Loucy (cell line): ENCODE measurements at regions not wholly inside any gene's neighbourhood (a gene's known extent, or its start where the extent isn't known, plus 50 kb on each side); places are given as distances from the start of the nearest gene placed in this dataset.

Experiments used
- H2AFZ ChIP-seq: fragments of 200-600 bp; sonication (generic); 2 replicates; pipeline ENCODE4 v1.6.0; 2016; ENCODE audit warnings: antibody characterized with exemption, mild to moderate bottlenecking, low read length, moderate library complexity
- H3F3A ChIP-seq: fragments of 200-600 bp; 2 replicates; pipeline ENCODE4 v1.6.0; 2016; ENCODE audit warnings: antibody characterized with exemption, low read depth, mild to moderate bottlenecking
- H3K27me3 ChIP-seq: fragments of 200-600 bp; sonication (generic); 2 replicates; pipeline ENCODE4 v1.6.1; 2014; ENCODE audit warnings: low read length, mild to moderate bottlenecking; ENCODE audit not compliant: insufficient read depth, poor library complexity, severe bottlenecking
- H3K36me3 ChIP-seq: fragments of 200-600 bp; sonication (generic); 2 replicates; pipeline ENCODE4 v1.6.1; 2016; ENCODE audit warnings: low read length; ENCODE audit not compliant: insufficient read depth
- H3K4me1 ChIP-seq: fragments of 200-600 bp; sonication (generic); 2 replicates; pipeline ENCODE4 v1.5.1; 2014; ENCODE audit warnings: low read length, mild to moderate bottlenecking; ENCODE audit not compliant: insufficient read depth, poor library complexity, severe bottlenecking
- H3K4me2 ChIP-seq: fragments of 200-600 bp; sonication (generic); 2 replicates; pipeline ENCODE4 v1.6.0; 2014; ENCODE audit warnings: antibody characterized with exemption, low read length, low read depth, mild to moderate bottlenecking; ENCODE audit not compliant: poor library complexity, severe bottlenecking
- H3K4me3 ChIP-seq: fragments of 200-600 bp; sonication (generic); 2 replicates; pipeline ENCODE4 v1.5.1; 2014; ENCODE audit warnings: low read length, mild to moderate bottlenecking, mixed read lengths; ENCODE audit not compliant: poor library complexity, severe bottlenecking
- H3K79me2 ChIP-seq: fragments of 200-600 bp; sonication (generic); 2 replicates; pipeline ENCODE4 v1.6.1; 2014; ENCODE audit warnings: low read length; ENCODE audit not compliant: insufficient read depth
- H3K9ac ChIP-seq: fragments of 200-600 bp; sonication (generic); 2 replicates; pipeline ENCODE4 v1.6.0; 2014; ENCODE audit warnings: mild to moderate bottlenecking, low read depth, low read length, moderate library complexity; ENCODE audit not compliant: poor library complexity, severe bottlenecking
- H3K9me2 ChIP-seq: fragments of 200-600 bp; sonication (generic); replicated peaks from 2 replicates; pipeline ENCODE4 v1.6.1; 2016; ENCODE audit warnings: low read depth, low read length, mixed read lengths
- H3K9me3 ChIP-seq: fragments of 200-600 bp; sonication (generic); 2 replicates; pipeline ENCODE4 v1.6.1; 2014; ENCODE audit warnings: mild to moderate bottlenecking, antibody characterized with exemption, low read length, low read depth; ENCODE audit not compliant: insufficient read depth
- H4K20me1 ChIP-seq: fragments of 200-600 bp; sonication (generic); 2 replicates; pipeline ENCODE4 v1.6.0; 2014; ENCODE audit warnings: antibody characterized with exemption, low read length, mild to moderate bottlenecking; ENCODE audit not compliant: insufficient read depth, poor library complexity, severe bottlenecking
- CTCF ChIP-seq: fragments of 200-600 bp; sonication (generic); conservative IDR thresholded peaks from 2 replicates; pipeline ENCODE4 v1.5.1; 2014; ENCODE audit warnings: mild to moderate bottlenecking, antibody characterized with exemption, low read length
- EZH2phosphoT487 ChIP-seq: fragments of 200-600 bp; IDR thresholded peaks from 2 replicates; pipeline ENCODE4 v1.6.1; 2018; ENCODE audit warnings: antibody characterized with exemption, mild to moderate bottlenecking, moderate library complexity, borderline replicate concordance

- no peak overlapping the region for H3K9ac ChIP-seq
- H3K36me3 ChIP-seq: no peaks in the 10 kb centered on the region
- H3K4me2 ChIP-seq: no peak overlapping the region
- peaks cover 5% of the 10 kb centered on the region for H3K4me1 ChIP-seq
- H3K9me3 ChIP-seq: no peaks in the 10 kb centered on the region
- no peaks in the 10 kb centered on the region for H3K9me2 ChIP-seq
- no peak overlapping the region for H3K4me3 ChIP-seq
- H4K20me1 ChIP-seq: no peaks in the 10 kb centered on the region
- TF ChIP-seq EZH2phosphoT487 (no peak), CTCF (no peak)
- no peaks in the 10 kb centered on the region for H3F3A ChIP-seq
- H2AFZ ChIP-seq: no peak overlapping the region
- no peaks in the 10 kb centered on the region for H3K79me2 ChIP-seq
- no peaks in the 10 kb centered on the region for H3K27me3 ChIP-seq
Measured at GRCh38 chr5:72559866-72560766, 52.9 kb upstream of the ZNF366 start.

GRCh38 chr5:72558383-72558782 lies 51.2 kb upstream of the ZNF366 start:
- no peaks in the 10 kb centered on the region for H3F3A ChIP-seq
- no peak overlapping the region for H3K4me3 ChIP-seq
- H3K9me3 ChIP-seq: no peaks in the 10 kb centered on the region
- no peak overlapping the region for H3K9ac ChIP-seq
- TF ChIP-seq EZH2phosphoT487: no peak
- no peak for TF ChIP-seq CTCF
- peaks cover 5% of the 10 kb centered on the region for H3K4me1 ChIP-seq
- no peak overlapping the region for H2AFZ ChIP-seq
- H3K9me2 ChIP-seq: no peaks in the 10 kb centered on the region
- no peaks in the 10 kb centered on the region for H3K36me3 ChIP-seq
- H3K79me2 ChIP-seq: no peaks in the 10 kb centered on the region
- no peak overlapping the region for H3K4me2 ChIP-seq
- no peaks in the 10 kb centered on the region for H3K27me3 ChIP-seq
- H4K20me1 ChIP-seq: no peaks in the 10 kb centered on the region

GRCh38 chr5:72558046-72558336 lies 50.8 kb upstream of the ZNF366 start:
- Histone ChIP-seq H3K79me2 (no peaks in the 10 kb centered on the region), H3K4me1 (peaks cover 5% of the 10 kb centered on the region), H3K9me2 (no peaks in the 10 kb centered on the region), H2AFZ (no peak overlapping the region), H3K9me3 (no peaks in the 10 kb centered on the region), H3F3A (no peaks in the 10 kb centered on the region), H3K4me3 (no peak overlapping the region), H4K20me1 (no peaks in the 10 kb centered on the region), H3K27me3 (no peaks in the 10 kb centered on the region), H3K36me3 (no peaks in the 10 kb centered on the region), H3K9ac (no peak overlapping the region), H3K4me2 (no peak overlapping the region)
- no peak for TF ChIP-seq EZH2phosphoT487
- no peak for TF ChIP-seq CTCF
